SIG-M5 treated with dmso at 0.1 percent for 504 hours (cell line): ENCODE measurements at regions not wholly inside any gene's neighbourhood (a gene's known extent, or its start where the extent isn't known, plus 50 kb on each side); places are given as distances from the start of the nearest gene placed in this dataset.
A peak's percentile ranks its signal among the peaks of the same experiment; 100 is the strongest.

Experiments
- DNase-seq: peaks from one replicate; lab custom pipeline; 2025; ENCODE audit not compliant: unreplicated experiment; lab: John Stamatoyannopoulos, UW

GRCh38 chr1:110765640-110766335 is 91.0 kb upstream of the KCNA3 start:
- DNase-seq, result peak; percentile 74

DNA sequence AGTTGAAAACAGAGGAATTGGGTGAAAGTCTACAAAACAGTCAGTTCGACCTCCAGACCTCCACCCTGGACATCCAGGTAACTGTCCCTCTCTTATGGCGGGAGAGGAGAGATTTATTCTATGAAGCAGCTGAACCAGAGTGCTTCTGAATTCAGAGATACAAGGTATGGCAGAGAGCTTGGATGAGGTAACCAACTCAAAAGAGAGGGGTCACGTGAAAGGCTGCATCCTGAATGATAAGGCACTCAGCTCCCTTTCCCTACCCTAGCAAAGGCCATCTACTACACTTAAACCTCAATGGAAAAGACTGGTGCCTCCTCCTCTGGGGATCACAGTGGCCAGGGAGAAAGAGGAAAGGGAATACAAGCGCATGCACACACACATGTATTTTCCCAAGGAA is 88.4 kb upstream of the KCNA3 start:
- DNase-seq, result no peak

GRCh38 chr1:110760321-110760720 is 85.6 kb upstream of the KCNA3 start:
- DNase-seq, result no peak

DNA sequence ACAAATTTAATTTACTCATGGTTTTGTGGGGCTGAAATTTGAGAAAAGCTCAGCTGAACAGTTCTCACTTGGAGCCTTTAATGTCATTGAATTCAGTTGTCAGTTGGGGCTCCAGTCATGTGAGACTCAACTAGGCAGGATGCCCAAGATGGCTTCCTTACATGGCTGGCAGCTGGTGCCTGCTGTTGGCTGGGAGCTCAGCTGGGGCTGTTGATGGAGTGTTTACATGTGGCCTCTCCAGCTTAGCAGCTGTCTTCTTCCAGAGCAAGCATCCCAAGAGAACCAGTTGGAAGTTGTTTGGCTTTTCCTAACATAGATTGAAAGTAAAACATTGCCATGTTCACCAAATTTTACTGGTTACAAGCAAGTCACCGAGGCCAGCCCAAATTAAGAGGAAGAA is 81.8 kb upstream of the KCNA3 start:
- no peak for DNase-seq

DNA sequence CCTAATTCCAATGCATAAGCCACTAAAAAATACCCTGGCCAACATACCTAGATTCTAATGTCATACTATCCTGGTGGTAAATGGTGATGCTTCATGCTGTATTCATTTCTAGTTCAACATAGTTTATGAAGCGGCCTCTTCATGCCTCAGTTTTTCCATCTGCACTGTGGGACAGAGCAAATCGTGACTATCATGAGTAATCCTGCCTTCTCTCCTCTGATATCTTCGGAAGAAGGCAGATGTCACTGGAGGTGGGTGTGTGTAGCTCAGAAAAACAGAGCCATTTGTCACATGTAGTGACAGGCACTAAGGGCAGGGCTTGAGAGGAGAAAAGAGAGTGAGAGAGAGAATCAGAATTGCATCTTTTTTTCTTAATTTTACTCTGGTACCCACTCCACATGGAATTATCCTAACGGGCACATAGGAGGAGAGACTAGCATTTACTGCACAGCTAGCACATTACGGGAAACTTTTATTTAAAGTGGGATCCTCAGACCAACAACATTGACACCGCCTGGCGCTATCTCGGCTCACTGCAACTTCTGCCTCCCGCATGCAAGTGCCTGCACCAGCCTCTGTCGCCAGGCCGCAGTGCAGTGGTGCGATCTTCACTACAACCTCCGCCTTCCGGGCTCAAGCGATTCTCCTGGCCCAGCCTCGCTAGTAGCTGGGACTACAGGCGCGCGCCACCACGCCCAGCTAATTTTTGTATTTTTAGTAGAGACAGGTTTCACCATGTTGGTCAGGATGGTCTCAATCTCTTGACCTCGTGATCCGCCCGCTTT is 78.4 kb upstream of the KCNA3 start:
- DNase-seq, result no peak

- DNase-seq, result no peak
Measured at GRCh38 chr1:110750562-110750961, 75.8 kb upstream of the KCNA3 start.

DNA sequence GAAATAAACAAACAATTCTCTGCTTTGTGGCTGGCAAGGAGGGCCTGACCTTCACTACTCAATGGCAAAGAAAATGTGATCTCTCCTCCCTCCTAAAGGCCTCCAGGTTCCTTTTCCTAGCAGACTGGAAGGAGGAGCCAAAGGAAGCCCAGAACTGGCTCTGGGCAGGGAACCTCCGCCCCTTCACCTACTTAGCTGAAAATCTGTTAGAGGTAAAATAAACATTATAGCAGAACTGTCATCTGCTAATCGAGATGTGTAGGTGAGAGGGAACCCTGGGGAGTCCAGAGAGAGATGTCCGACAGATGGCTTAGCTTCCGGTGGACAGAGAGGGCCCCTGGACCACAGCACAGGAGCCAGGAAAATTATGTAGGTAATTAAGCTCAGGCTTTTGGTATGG is 75.2 kb upstream of the KCNA3 start:
- no peak for DNase-seq

- peak; percentile 62 for DNase-seq
Measured at GRCh38 chr1:110746644-110747259, 72.0 kb upstream of the KCNA3 start.

DNA sequence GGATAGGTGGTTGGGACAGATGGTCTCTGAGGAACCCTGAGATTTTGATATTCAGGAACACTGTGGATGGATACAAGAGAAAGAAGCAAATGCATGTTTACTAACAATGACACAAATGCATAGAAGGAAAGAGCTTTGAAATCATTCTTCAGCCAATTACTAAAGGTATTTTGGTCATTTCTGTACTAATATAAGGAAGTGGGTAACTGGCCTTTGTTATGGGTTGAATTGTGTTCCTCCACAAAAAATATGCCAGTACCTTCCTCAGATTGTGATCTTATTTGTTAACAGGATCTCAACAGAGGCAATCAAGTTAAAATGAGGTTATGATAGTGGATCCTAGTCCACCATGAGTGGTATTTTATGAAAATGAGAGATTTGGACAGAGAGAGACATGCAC is 68.7 kb upstream of the KCNA3 start:
- no peak for DNase-seq

DNA sequence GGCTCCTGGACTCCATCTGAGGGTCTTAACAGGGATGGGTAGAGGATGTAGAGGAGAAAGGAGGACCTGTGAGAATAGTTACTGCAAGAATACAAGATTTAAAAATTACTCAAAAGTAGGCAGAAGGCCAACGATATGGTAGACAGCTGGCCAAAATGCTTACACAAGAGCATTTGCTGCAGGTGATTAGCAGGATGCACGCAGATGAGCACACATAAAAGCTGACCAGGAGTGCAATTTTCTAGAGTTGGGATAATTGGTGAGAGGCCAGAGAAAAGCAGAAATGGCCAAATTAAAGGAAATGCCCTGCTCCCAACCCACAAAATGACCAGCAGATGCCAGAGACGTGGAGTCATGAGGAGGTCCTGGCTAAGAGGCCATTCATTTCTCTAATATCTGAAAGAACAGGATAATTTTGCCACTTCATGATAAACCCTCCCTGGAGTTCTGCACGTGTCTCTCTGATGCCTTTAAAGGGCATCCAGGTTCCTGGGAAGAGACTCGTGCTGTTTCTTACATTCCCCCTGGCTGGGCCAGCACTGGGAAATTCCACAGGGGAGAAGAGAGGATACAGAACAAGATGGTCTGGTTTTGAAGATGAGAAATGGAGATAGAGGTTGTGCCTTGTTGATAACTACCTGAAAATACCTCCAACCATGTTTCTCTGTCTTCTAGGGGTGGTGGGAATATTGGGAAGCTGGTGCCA is 62.3 kb upstream of the KCNA3 start:
- DNase-seq, result no peak

DNA sequence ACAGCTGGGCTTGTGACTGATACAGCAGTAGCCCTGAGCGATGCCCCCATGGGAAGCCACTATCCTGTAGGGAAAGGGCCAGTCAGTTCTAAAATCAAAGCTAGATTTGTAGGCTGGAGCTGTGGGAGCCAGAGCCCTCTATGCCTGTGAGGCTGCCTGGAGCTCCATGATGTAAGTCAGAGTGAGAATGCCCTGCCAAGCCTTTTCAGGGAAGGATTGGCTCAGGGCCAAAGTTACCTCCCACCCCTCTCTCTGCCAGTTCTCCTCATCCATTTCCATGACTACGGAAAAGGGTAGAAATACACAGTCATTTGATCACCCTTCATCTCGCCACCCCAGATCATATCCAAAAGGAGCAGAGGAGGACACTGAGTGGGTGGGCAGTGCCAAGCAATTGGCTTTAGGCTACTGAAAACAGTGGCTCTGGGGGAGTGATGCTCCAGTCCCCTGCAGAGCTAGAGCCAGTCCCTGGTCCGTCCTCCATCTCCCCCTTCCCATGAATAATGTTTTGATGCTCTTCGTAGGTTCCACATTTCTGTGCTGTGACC is 59.5 kb upstream of the KCNA3 start:
- DNase-seq, result no peak

DNA sequence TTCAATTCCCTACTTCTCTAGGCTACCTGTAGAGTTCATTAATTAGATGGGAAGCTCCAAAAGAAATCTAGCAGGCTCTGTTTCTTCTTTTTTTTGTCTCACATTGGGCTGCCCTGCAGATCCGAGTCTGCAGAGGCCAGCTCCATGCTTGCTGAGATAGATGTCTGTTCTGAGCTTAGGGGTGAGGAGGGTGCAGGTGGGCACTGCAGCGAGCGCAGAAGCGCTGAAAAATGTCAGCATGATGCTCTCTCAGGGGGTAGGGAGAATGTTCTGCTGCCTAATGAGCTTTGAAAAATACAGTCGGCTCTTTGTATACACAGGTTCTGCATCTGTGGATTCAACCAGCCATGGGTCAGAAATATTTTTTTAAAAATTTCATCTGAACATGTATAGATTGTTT is 56.8 kb upstream of the KCNA3 start:
- DNase-seq, result no peak

DNA sequence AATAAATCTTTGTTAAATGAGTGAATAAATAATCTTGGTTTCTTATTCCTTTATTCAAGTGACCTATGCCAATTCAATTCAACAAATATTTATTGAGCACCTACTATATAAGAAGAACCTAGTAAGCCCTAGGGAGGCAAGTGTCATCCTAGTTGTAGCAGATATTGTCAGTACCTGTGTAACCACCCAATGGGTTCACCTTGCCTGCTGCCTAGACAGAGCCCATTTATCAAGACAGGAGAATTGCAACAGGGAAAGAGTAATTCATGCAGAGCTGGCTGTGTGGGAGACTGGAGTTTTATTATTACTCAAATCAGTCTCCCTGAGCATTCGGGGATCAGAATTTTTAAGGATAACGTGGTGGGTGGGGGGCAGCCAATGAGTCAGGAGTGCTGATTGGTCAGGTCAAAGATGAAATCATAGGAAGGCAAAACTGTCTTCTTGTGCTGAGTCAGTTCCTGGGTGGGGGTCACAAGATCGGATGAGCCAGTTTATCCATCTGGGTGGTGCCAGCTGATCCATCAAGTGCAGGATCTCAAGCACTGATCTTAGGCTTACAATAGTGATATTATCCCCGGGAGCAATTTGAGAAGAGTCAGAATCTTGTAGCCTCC is 53.8 kb upstream of the KCNA3 start:
- DNase-seq, result no peak

- no peak for DNase-seq
Measured at GRCh38 chr1:110727246-110727645, 52.5 kb upstream of the KCNA3 start.

DNA sequence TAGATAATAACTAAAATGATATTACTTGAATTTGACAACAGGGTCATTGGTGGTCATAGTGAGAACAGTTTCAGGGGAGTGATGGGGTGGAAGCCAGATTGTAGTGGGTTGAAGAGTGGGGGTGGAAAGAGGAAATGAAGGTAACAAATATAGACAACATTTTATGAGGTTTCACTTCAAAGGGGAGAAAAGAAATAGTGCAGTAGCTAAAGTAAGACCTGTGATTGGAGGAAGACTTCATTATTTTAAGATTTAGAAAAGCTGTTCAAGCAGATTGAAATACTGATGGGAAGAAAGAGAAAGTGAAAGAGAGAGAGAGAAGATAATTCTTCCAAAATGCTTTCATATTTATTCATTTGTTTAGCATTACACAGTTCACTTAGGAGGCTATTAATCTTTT is 52.0 kb upstream of the KCNA3 start:
- peak; percentile 3 for DNase-seq
